ENCODE measurements at regions not wholly inside any gene's neighbourhood (a gene's known extent, or its start where the extent isn't known, plus 50 kb on each side); places are given as distances from the start of the nearest gene placed in this dataset.
"Not testable (repeated sequence)": the region's sequence is repeated elsewhere in the genome, so short reads cannot be mapped to it uniquely, and the experiment has no call there.

- no peak for DNase-seq
Observed at GRCh38 chrX:125507119-125507518, 187.4 kb downstream of the TEX13C start.

DNA sequence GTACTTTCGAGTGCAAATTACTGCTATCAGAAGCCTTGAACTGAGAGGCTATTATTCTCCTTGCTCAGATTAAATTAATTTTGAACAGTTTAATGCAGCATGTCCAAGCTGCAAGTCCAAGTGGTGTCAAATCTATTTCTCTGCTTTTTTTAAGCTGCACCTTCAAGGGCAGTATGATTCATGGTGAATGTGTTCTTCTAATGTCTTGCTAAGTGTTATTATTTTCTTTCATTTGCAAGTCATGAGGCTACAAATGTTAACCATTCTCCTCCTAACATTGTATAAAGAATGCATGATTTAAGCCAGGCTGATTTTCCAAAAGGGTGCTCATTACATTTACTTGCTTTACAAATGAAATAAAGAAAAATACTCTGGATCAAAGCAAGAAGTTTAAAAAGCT is 200.4 kb downstream of the TEX13C start:
- DNase-seq: no peak

DNA sequence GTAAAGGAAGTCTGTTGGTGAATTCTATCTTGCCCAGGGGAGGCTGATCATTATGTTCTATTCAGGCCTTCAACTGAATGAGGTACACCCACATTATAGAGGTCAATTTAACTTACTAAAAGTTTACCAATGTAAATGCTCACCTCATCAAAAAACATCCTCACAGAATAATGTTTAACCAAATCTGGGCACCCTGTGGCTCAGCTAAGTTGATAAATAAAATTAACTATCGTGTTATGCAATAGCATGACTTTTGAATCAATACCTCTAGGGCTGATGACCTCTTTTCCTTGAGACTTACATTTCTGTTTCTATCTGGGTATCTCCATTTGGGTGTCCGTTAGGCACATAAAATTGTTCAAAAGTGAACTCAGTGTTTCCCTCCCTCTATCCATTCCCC is 203.1 kb downstream of the TEX13C start:
- DNase-seq: no peak

DNA sequence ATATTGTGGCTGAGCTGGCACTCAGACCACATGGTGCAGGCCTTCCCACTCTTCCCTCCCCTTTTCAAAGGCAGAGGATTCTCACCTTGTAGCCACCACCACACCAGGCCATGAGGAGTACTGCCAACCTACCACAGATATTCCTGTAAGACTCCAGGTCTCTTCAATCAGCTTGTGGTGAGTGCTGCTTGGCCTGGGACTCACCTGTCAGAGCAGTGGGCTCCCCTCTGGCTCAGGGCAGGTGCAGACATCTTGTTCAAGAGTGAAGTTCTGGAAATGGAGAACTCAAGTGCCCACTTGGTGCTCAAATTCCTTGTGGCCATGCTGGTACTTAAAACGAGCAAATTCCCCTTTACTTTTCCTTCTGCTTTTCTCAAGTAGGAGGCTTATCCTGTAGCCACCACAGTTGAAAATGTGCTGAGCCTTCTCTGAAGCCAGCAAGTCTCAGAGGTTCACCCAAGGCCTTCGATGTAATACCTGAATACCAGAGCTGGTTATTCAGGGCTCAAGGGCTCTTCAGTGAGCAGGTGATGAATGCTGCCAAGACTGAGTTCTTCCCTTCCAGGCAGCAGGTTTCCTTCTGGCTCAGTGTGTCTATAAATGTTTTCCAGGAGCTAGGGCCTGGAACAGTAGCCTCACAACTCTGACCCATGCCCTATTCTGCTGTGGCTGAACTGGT is 212.9 kb downstream of the TEX13C start:
- no peak for DNase-seq

- no peak for DNase-seq
Observed at GRCh38 chrX:125533352-125533751, 213.7 kb downstream of the TEX13C start.

GRCh38 chrX:125544031-125544660 is 224.5 kb downstream of the TEX13C start:
- no peak for DNase-seq

DNA sequence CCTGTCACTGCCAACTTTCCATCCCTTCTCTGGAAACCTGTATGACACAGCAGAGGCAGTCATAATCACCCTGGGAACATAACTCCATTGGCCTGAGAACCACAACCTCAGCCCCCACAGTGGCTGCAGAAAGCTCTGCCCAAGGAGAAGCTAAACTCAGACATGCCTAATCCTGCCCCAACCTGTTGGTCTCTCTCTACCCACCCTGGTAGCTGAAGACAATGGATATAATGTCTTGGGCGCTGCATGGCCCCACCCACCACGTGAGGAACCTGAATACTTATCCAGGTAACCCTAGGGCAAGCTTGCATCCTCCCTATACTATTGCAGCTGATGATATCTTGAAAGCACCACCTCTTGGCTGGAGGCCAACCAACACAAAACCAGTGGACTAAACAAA is 225.2 kb downstream of the TEX13C start:
- no peak for DNase-seq

DNA sequence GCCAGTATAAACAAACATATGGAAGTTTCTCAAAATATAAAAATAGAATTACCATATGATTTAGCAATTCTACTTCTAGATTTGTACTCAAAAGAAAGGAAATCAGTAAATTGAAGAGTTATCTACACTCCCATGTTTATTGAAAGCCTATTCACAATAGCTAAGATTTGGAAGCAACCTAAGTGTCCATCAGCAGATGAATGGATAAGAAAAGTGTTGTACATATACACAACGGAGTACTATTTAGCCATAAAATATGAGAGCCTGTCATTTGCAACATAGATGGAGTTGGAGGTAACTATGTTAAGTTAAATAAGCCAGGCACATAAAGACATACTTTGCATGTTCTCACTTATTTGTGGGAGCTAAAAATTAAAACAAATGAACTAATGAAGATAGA is 257.8 kb downstream of the TEX13C start:
- DNase-seq: no peak

DNA sequence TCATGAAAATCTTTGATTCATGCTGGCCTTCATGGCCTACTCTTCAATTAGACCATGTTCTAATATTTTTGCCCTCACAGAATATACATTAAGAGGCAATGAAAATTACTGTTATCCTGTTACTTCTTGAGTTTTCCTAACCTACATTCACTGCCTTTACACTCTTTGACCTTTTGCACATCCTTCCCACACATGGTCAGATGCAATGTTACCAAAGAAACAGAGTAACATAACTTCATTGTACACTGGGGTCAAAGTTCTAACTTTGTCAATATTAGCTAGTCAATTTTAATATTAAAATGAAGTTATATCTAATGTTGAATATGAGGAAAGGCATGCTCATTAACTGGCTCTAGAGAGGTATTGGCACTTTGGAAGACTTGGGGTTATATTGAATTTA is 284.8 kb downstream of the TEX13C start:
- DNase-seq: no peak

DNA sequence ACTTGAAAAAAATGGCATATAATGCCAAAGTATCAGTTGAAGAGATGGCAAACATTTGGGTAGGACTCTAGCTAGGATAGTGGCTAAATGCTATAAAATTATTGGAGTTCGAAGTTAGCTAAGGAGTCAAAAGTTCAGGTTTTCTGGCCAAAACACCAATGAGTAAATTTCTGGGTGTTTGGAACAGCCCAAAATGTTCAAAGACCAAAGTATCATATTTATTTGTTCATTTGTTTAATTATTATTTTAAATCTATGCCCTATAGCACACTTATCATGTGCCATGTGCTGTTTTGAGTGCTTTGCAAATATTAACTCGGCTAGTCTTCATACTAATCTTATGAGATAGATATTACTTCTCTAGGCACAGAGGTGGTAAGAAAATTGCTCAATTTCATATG is 285.5 kb downstream of the TEX13C start:
- no peak for DNase-seq

- not testable (repeated sequence) for DNase-seq
Observed at GRCh38 chrX:125614591-125615343, 295.1 kb downstream of the TEX13C start.

GRCh38 chrX:125620715-125621587 is 301.3 kb downstream of the TEX13C start:
- DNase-seq: no peak

GRCh38 chrX:125621588-125621927 is 301.9 kb downstream of the TEX13C start:
- no peak for DNase-seq

DNA sequence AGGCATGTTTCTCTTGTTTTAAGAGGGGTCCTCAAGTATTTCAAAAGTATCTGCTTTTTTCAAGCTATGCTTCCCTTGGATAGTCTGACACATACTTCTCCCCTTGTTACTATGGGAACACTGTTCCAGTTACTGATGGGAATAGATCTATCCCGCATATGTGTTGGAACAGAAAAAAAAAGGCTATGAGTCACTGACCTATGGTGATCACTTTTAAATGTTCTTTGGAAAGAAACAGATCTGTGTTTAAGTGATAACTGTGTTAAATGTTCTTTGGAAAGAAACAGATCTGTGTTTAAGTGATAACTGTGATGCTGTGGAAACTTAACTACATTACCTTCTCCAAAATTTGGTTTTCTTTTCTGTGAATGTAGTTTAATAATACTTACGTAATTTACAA is 303.2 kb downstream of the TEX13C start:
- no peak for DNase-seq

GRCh38 chrX:125627676-125628075 is 308.0 kb downstream of the TEX13C start:
- no peak for DNase-seq

DNA sequence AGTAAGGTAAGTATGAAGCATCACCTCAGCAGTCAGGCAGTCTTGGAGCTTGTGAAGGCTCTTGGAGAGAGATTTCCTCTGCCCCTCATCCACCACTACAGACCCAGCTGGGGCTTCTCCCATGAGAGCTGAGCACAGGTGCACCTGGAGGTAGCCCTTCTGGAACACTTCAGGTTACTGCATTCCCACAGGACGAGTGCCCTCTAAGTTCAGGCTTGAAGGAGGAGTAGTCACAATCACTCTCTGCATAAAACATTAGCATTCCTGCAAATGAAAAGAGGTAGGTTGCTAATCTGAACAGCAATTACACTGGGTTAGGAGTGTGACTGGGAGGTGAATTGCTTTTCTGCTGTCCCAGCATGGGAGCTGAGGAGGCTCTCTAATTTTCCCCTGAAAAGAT is 308.8 kb downstream of the TEX13C start:
- no peak for DNase-seq

DNA sequence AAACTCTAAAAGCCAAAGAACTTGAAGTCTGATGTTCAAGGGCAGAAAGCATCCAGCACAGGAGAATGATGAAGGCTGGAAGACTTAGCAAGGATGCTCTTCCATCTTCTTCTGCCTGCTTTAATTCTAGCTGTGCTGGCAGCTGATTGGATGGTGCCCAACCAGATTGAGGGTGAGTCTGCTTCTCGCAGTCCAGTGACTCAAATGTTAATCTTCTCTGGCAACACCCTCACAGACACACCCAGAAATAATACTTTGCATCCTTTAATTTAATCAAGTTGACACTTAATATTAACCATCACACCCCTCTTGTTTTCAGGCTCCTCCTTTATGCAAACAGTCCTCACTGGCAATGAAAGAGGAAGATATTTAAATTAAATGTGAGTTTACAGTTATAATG is 321.7 kb downstream of the TEX13C start:
- DNase-seq: no peak

DNA sequence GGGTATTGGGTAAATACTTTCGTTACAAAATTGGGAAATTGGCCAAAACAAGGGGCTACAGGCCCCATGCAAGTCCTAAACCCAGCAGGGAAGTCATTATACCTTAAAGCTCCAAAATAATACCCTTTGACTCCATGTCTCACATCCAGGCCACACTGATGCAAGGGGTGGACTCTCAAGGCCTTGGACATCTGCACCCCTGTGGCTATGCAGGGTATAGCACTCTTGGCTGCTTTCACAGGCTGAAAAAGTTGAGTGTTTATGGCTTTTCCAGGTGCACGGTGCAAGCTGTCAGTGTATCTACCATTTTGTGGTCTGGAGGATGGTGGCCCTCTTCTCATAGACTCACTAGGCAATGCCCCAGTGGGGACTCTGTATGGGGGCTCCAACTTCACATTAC is 326.5 kb downstream of the TEX13C start:
- DNase-seq: peak; percentile 1

DNA sequence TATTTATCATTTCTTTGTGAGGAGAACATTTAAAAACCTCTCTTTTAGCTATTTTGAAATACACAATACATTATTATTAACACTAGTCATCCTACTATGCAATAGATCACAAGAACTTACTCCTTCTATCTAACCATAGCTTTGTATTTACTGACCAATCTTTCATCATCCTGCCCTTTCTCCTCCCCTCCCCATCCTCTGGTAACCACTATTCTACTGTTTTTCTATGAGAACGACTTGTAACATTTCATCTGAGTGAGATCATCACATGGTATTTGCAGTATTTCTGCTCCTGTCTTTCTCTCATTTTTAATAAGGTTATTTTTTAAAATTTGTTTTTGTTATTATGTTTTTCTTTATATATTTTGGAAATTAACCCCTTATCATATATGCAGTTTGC is 331.8 kb downstream of the TEX13C start:
- no peak for DNase-seq

DNA sequence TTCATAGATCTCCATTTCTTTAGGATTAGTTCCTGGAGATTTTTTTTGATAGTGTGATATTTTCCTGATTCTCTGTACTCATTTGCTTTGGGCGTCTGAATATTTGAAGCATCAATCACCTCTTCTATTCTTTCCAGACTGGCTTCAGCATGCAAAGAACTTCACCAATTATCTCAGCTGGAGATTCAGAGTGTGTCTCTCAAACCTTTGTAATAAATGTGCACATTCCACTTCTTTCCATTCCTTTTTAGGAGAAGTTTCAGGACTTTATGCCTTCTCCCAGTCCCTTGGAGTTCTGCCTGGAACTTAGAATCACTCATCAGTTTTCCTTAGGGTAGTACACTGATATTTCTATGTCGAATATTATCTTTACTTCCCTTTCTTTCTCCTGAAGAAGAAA is 334.8 kb downstream of the TEX13C start:
- DNase-seq: no peak

DNA sequence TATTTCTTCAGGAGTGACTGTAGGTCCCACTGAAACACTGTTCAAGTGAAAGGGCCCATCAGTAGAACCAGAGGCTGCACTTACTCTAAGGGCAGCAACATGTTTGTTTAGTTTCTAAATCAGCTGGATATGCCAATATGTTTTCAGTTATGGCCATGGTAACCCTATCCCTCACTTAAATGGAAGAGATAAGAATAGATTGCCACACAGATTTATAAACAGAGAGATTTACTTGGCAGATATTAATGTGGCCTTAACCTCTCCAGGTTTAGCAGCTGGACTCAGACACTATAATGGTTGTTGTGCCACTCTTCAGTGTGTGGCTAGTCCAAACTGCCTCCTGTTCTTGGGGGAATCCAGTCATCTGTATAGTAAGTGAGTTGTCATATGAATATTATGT is 354.1 kb downstream of the TEX13C start:
- no peak for DNase-seq

DNA sequence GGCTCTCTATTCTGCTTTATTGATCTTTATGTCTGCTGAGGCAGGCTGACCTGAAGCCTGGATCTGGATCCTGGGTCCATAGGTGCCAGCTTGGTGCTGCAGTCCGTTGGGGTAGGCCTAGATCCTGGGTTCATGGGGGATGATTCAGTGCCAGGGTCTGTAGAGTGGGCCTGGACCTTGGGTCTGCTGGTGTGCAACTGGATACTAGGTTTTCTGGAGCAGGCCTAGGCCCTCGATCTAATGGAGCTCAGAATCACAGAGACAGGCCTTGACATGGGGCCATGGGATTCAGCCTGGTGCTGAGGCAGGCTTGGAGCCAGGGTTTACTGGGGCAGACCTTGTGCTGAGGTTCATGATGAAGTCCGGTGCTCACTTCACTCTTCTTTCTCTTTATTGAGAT is 358.6 kb downstream of the TEX13C start:
- DNase-seq: no peak

DNA sequence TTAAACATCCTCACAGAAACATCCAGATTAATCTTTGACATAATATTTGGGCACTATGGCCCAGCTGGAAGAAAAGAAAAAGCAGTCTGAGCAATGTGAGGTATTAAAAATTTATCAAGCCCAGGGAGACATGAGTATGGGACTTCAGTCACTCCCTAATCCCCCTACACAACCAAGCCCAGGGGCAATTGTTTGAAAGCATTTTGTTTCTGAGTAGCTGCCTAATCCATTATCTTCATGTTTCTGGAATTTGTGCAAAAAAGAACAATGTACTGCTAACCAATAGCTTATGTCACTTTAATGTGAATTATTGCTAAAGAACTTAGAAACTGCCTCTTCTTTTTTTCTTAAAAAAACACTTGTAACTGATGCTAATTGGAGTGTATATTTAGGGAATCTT is 360.7 kb downstream of the TEX13C start:
- DNase-seq: no peak

Data from stimulated activated CD4-positive, alpha-beta T cell treated with anti-CD3 and anti-CD28 coated beads, Interleukin-12 subunit alpha, Interleukin-12 subunit beta, amount 100 ng/mL, for 4 hours (primary cell).